Myocyte (in vitro differentiated cells): ENCODE measurements at regions not wholly inside any gene's neighbourhood (a gene's known extent, or its start where the extent isn't known, plus 50 kb on each side); places are given as distances from the start of the nearest gene placed in this dataset.

ENCODE experiments used
- DNase-seq: peaks from one replicate; pipeline ENCODE4 v3.0.0-alpha.2; 2012; ENCODE audit warnings: low read depth

DNA sequence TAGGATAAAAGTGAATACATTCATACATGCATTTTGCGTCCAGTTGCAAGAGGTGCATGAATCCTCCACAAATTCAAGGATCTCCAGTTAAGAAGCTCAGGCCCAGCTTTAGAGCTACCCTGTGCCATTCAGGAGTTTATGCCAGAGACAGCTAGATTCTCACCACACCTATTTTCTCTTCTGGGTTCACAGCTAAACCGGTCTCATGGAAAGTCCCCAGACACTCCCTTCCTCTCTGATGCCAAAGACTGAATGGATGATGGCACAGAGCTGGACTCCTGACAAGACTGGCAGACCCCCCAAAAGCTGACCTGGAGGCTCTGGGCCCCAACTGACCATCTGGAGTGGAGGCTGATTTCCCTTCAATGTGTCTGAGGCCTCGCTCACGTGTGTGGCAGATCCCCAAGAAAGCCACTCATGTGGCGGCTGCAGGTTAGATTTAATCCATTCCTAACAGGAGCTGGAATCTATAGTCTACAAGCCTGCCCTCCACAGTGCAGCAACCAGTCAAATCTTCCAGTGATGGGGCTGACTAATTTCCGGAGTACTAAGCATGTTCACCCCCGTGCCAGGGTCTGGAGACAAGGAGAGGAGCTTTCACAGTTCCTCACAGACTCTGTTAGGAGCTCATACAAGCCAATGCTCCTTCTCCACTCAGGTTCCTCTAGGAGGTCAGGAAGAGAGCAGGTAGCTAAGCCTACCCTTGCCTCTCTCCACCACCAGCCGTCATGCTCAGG, 257.1 kb downstream of the BCL11A start:
- DNase-seq, result no peak

DNA sequence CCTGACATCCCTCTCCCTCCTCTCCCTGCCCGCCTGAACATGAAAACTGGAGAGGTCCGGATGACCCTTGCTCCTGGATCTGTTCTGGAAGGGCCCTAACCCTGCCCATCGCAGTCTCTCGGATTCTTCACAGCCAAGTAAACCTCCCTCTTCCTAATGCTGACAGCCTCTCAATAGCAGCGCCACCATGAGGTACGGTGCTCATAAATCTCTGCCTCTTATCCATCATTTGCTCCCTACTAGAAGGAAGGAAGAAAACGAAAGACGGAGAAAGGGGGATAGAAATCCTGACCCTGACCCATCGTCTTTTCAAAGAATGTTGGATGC, 257.9 kb downstream of the BCL11A start:
- DNase-seq, result no peak

DNA sequence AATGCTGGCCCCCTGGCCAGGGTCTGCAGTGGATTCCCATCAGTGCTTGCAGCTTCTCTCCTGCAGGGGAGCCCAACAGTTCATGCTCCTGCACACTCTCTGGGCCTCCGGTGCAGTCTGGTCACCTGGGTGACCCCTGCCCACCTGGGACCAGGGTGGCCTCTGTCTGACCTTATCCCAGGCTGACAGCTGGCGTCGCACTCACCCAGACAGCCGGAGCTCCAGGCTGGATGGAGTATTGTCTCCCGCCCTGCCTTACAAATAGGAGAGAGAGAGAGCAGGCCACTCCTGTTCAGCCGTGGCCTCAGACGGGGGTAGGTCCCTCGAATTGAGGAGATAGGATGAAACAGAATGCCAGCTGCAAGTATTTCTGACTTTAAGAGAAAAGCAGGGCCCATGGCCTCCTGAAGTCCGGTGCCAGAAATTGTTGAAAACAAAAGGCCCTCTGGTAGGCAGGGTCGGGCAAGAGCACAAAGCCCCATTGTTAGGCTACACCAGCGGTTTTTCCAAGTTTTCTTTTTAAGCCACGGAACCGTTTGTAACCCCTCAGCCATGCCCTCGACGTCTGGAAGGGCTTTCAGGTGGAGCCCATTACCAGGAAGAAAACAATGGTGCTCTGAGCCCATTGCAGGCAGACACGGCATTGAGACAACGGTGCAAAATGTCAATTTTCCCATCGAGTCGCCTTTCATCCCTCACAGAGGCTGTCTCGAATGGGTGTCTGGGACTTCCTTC, 258.4 kb downstream of the BCL11A start:
- DNase-seq, result no peak

DNA sequence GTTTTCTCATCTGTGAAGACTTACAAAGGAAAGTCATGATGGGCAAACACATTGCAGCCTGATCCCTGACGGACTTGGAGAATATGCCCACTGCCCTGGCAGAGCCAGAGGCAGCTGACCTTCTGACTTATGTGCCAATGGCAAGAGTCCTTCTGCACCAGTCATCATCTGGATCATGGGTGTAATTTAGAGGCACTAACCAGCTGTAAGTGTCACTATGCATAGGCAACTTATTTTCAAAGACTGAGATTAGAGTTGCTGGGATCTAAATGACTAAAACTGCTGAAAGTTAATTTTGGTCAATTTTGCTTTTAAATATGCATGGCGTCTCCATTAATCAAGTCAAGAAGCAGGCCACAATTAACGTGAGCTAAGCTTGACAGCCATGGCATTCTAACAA, 261.2 kb downstream of the BCL11A start:
- DNase-seq, result no peak

DNA sequence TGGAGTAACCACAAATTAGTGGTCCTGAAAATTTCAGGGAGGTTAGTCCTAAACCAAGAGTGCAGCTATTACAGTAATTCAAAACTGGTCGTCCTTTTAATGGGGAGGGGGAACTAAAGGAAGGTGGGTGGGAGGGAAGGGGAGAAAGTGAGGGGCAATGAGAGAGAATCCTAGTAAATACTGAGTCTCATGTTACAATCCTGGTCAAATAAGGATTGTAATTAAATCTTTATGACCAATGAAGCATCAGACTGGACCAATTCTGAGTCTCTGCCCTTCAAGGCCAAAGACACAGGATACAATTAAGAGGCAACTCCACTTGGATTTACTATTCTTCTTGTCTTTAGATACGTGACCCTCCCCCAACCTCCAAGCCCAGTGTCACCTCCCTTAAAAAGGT, 262.9 kb downstream of the BCL11A start:
- DNase-seq, result no peak

DNA sequence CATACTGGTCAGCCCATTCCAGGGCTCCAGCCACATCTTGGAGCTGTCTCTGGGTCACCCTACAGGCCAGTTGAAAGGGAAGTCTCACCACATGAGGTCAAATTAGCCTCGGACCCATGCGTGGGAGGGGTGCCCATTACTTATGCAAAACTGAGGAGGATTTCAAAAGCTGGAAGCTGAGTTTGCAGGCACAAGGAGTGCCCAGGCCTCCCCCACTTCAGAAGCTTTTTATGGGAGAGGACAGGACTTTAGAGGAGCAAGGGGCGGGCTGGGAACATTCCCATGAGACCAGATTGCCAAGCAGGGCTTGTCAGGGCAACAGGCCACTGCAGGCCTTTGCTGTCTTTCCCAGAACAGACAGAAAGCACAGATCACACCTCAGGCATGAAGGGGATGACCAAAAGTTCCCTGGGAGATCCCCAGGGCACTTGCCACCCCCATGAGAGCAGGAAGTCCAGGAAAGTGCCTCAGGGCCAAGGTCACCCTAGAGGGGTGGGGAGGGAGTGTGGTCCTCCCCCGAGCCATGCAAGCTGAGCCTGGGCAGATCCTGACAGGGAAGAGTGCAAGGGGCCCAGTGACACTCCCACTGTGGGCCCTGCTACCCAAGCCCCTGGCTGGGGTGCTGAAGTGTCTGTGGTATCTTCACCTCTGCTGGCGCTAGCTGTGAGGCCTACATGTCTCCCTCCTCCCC, 267.7 kb downstream of the BCL11A start:
- no peak for DNase-seq

DNA sequence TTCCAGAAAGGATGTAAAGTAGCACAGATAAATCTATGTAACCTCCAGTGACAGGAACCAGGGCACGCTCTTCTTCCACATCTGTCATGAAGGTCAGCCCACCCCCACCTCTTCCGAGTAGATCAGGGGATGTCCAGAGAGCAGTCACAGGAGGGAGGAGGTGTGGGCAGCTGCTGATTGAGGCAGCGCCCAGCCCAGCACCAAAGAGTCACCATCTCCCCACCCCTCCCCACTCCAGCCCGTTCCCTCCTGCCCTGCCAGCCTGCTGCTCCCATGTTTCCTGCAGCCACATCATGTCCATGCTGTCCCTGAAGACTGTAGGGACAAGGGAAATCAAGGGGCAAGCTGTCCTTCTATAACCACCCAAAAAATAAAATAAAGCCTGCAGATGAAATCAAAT, 269.8 kb downstream of the BCL11A start:
- DNase-seq, result no peak

DNA sequence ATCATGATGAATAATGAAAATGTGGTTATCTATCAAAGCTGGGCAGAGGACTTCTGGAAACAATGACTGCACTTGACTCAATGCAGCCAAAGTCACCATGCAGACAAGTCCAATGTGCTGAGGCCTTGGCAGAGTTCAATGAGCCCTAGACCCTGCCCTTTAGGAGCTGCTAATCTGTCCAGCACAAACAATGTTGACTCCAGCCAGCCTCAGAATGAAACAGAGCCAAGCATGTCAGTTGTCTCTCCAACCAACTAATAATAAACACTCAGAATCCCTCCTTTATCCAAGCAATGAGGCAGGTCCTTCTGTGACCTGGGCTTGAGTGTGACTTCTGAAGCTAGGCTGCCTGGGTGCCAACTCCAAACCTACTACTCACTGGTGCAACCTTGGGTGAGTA, 270.6 kb downstream of the BCL11A start:
- no peak for DNase-seq

DNA sequence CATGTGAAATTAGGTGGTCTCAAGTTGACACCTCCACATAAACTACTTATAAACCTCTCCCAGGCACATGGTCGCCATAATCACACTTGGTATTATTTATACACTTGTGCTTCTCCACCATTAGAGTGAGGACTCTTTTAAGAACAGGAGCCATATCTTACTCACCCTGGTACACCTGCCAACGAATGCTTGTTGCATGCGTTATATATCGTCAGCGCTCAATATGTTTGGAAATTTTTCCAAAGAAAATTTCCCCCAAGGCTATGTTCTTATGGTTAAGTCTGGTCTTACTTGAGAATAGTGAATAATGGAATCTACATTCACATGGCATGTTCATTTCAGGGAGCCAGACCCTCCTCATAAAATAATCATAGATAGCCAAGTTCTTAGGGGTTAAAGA, 271.7 kb downstream of the BCL11A start:
- no peak for DNase-seq

DNA sequence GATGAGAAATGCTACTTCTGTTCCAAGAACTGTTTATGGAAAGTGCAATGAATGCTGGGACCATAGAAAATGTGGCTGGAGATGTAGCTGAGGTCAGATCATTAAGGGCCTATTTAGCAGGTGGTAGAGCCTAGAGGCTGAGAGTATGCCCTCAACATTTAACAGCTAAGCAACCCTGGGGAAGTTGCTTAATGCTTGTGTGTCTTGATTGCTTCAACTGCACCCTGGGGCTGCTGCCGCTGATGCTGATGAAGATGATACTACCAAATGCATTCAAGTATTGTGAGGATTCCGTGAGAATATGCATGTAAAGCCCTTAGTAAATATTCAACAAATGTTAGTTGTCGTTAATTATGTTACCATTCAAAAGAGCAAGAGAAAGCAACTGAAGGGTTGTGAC, 273.2 kb downstream of the BCL11A start:
- DNase-seq, result no peak

DNA sequence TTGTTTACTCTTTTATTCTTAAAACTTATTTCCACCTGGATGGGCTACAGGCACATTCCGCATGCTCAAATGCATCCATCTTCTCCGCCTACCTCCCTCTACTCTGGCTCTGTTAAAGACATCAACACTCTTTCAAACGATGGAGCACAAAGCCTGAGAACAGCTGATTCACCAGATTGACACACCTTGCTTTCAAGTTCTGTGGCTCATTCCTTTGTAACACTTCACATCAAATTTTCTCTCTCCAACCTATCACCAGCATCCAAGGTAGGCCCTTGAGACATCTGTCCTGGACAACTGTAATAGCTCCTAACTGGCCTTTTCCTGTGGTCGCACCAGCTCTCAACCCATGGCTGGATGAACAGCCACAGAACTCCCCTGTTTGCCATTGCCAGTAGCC, 274.5 kb downstream of the BCL11A start:
- DNase-seq, result no peak

DNA sequence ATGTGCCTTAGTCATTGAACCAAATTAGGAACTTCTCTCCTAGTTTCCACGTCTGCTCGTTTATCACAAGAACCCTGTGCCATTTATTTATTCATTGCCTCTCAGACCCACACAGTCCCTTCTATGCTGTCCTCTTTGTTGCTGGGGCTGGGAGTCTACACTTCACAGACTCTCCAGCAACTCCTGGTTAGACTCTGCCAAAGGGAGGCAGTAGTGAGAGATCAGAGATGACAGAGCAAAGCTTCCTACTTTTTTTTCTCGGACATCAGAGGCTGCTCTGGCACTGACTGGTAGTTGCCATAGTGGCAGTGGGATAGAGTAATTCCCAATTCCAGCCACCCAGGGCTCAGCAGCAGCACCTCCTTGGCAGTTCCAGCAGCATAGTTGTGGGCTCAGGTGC, 277.5 kb downstream of the BCL11A start:
- DNase-seq, result no peak

DNA sequence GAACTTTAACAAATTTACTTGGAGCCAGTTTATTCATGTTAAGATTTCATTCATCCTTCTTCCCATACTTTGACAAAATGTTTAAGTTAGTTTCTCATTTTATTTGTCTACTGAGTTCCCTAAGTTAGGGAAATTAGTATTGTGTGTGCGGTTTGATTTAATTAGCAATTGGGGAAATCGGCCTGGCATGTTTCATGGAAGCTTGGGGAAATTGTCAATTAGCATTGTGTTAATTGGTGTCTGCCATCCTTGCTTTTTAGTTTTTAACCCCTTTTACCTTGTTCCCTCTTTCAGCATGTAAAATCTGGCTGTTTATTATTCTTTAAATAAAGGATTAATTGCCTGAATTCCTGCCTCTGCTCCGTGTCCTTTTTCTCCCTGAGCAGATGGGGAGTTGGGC, 279.6 kb downstream of the BCL11A start:
- no peak for DNase-seq

DNA sequence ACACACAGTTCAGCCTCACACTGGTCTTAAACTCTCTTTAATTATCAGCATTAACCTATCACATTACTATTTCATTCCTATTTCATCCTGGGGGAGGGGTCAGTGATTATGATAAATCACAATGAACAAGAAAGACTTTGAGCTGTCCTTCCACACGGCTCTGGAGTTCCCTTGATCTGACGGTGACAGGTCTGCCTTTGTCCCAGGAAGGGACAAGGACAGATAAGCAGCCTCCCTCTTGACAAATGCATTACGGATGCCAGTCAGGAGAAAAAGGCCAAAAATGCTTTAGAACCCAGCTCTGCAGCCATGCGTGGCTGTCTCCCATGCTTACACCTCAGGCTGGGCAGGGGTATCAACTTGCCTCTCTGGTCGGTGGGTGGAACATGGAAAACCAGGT, 281.7 kb downstream of the BCL11A start:
- no peak for DNase-seq

DNA sequence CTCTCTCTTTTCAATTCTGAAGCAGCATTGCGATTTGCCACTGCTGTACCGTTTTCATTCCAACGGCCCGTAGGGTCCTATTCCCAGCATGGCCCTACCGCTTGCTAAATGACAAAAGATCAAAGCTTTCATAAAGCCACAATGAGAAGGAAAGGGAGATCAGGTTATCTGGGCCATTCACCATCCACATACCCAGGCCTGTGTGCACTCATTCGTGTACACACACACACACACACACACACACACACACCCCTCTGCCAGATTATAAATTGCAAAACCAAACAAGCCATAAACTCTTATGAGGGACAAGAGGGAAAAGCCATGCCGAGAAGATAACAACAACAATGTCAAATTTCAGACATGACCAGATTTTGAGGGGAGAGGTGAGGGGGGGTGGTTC, 282.3 kb downstream of the BCL11A start:
- no peak for DNase-seq

DNA sequence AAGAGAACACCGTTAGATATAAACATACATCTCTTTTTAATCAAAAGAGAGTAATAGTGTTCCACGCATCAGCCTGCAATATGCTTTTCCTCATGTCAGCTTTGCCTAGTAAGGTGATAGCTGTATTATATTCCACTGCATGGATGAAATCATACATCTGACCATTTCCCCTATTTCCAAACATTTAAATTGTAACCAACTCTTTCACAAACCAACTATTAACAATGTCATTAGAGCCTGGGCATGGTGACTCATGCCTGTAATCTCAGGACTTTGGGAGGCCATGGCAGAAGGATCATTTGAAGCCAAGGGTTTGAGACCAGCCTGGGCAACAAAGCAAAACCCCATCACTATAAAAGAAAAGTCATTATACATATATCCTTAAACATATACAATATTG, 284.8 kb downstream of the BCL11A start:
- DNase-seq, result no peak

DNA sequence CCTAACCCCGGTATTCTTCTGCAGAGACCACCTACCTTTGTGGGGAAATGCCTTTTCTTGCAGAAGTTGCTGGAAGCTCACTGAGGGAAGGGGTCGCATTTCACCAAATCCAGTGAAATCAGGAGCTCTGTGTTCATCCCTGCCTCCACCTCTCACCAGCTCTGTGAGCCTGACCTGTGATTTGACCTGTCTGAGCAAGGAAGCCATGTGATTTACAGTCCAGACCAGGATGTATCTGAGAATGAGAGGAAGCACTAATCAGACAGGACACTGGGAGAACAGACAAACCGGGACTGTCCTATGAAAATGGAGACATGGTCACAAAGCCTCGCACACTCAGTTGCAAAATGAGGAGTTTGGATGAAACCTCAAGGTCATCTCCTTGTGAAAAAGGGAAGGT, 285.4 kb downstream of the BCL11A start:
- no peak for DNase-seq

DNA sequence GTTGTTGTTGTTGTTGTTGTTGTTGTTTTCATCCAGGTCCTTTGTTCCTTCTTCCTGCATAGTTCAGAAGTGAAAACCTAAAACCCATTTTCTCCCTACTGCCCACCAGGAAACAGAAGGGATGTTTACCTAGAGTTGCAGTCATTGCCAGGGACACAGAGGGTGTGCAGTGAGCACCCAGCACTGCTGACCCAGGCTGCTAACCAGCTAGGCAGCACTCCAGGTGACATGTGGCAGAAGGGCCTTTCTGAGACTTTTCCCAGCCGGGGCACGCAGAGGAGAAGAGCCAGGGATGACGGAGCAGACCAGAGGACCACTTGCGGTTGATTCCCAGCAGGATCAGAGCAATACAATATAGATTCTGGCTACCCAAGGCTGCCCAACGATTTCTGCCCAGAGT, 286.3 kb downstream of the BCL11A start:
- no peak for DNase-seq

DNA sequence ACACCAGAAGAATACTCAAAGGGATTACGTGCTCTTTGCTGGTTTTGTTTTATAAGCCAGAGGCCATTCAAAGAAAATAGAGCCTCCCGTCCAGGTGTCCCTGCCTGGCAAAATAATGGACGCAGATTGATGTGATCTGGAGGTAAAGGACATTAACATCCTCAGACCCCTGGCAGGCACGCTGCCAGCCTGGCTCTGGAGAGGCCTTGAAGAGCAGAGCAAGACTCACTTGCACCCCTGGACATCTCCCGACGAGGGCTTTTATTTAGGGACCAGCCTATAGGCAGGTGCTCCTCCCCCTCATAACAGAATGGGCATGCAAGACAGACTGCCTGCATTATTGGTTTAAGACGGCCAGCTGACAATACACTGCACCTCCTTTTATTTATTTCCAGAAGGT, 291.3 kb downstream of the BCL11A start:
- no peak for DNase-seq

DNA sequence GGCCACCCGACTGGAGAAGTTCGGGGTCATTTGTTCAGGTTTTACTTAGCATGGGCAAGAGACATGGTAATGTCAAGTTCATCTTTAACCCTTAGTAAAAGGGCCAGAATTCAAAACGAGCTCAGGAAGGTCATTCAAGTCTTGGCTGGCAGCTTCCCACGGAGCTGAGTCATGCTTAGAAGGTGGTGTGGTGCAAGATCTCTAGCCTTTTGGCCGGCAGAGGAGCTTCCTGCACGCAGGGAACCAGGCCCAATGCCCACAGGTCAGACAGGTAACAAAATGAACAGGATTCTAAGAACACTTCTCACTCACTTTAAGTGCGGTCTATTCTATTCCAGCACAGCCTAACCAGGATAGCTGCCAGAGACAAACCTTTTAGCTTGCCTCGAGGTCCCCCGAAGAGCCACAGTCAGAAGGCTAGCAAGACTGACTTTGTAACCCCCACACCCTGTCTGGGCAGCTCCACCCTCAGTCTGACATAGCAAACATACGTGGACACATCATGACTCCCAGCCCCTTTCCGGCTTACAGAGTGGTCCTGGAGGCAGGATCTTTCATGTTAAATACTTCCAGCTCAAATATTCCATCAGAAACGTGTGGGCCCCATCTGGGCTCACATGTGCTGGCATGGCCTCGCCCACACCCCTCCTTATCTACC, 292.7 kb downstream of the BCL11A start:
- DNase-seq, result no peak

DNA sequence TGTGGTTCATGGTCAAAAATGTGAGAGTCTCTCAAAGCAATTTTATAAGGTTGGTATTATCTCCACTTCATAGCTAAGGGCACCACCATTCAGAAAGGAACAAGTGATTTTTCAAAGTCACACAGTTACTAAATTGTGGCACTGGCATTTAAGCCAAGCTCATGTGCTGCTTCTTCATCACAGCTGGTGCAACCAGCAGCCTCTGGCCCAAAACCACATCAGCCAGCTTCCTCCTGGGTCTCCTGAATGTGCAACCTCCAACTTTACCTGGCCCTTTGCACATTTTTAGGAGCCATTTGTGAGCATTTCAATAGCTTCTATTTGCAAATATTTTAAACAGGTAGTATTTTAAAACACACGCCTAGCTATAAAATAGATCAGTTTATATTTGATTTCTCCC, 293.7 kb downstream of the BCL11A start:
- no peak for DNase-seq

DNA sequence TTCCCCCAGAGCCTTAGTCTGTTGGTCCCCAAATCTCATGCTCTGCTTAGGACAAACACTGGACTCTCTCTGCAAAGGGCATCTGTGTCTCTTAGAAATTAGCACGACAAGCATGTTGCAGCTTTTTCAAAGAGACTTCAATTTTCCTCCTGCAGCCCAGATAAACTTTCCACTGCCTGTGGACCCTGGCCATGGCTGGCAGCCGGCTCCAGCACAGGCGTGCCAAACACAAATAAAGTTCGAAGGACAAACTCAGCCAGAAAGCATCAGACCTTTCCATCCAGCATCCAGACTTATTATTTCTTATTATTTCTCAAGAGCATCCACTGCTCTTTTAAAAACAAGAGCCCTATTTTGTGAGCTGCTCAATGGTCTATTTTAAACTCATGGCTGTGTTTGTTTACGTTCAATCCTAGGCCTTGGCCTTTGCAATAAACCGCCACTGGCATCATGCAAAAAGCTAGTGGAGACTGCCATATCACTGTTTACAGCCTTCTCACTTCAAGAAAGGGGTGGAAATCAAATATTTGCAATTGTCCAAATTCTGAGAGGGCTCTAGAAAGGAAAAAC, 300.8 kb downstream of the BCL11A start:
- no peak for DNase-seq
